HG03159 (cell line): ENCODE measurements at regions not wholly inside any gene's neighbourhood (a gene's known extent, or its start where the extent isn't known, plus 50 kb on each side); places are given as distances from the start of the nearest gene placed in this dataset.

Experiments
- ATAC-seq: cut with Tn5 transposase; IDR thresholded peaks from one replicate; pipeline ENCODE4 v1.9.1; 2021; ENCODE audit warnings: mild to moderate bottlenecking, moderate library complexity; ENCODE audit not compliant: unreplicated experiment

DNA sequence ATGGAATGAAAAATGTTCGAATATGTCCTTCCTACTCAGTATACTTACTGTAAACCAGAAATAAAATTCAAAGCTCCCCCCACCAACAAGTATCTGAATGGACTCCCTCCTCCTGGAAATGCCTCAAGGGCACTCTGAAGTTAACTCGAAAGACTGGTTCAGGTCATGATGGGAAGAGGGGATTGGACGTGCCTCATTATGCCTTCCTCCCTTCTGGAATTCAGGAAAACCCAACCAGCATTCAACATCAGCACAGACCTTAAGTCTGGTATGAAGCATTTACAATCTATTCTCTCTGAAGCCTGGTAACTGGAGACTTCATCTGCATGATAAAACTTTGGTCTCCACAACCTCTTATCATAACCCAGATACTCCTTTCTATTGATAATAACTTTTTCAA is 428.3 kb upstream of the RAG2 start:
- no peak for ATAC-seq

DNA sequence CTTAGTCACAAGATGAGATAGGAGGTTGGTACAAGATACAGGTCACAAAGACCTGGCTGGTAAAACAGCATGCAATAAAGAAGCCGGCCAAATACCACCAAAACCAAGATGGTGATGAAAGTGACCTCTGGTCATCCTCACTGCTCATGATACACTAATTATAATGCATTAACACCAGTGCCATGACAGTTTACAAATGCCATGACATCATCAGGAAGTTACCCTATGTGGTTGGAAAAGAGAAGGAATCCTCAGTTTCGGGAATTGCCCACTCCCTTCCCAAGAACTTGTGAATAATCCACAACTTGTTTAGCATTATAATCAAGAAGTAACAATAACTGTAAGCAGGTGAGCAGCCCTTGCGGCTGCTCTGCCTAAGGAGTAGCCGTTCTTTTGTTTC is 408.5 kb upstream of the RAG2 start:
- ATAC-seq, result no peak

DNA sequence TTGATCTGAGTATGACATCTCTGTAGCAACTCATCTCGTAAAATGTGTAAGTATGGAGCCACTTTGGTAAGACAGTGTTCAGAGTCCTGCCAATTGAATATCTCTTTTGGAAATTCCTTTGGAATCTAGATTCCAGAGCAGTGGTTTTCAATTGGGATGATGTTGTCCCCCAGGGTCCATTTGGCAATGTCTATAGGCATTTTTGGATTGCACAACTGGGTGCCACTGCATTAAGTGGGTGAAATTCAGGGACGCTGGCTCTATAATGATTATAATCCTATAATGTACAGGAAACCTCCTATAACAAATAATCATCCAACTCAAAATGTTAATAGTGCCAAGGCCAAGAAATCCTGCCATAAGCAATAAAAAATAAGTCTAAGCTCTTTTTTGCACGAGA is 404.8 kb upstream of the RAG2 start:
- no peak for ATAC-seq

DNA sequence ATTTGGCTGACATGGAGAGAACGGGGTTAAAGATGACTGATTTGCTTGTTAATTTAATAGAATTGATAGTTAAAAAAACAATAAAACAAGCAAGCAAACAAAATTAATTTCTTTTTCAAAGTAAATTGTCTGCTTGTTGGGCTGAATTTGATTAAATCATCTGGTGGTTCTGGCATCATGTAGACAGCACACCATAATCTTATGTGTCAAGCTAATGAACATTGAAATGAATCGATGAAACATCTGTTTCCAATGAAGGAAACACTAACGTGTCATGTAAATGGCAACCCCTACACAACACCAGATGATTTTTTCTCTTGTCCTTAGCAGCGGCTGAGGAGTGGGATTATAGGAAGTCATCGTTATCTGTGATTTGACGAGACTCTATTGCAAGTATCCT is 399.6 kb upstream of the RAG2 start:
- ATAC-seq, result no peak

DNA sequence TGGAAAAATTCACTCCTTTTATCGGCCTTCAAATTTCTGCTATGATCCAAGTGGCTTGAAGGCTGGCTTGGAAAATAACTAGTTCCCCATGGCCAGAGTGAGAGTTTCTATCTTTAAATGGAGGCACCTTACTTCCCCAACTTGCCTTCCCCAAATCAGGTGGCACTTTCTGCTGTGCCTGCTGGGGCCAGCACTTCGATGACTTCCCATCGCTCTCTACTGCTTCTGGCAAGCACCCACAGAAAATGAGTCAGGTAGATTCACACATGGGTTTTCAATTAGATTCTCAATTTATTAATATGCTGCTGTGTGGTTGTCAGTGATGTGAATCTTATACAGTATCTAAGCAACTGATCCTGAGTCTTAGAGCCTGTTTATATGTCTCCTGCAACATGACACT is 398.8 kb upstream of the RAG2 start:
- ATAC-seq, result no peak

DNA sequence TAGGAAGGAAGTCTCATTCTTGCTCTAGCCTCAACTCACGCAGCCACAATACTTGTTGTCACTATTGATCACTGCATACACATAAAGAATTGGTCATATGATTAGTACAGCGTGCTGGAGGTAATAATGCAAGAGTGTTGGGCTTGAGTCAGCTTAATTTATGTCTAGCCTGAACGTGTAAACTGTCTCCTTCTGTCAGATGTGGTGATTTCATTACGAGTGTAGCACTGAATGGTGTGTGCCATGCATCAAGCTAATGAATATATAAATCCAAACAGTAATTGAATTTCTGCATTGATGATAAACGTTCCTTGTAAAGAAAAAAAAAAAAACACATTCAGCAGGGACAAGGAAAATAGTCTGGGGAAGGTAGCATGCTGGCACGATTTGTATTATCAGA is 396.2 kb upstream of the RAG2 start:
- ATAC-seq, result no peak

DNA sequence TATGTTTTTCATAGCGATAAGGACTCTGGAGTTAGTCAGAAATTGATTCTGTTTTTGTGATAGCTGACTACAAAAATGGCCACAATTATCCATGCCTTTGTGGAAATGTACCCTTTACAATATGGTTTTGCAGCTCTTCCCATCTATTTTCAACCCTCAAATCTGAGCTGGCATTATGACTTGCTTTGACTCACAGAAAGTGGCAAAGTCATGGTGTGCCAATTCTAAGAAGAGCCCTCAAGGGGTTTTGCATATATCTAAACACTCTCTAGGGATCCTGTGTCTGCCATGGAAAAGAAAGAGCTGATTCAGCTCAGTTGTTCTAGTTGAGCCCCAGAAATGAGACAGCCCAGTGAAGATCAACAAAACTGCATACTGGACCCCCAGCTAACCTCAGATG is 390.5 kb upstream of the RAG2 start:
- ATAC-seq, result no peak

DNA sequence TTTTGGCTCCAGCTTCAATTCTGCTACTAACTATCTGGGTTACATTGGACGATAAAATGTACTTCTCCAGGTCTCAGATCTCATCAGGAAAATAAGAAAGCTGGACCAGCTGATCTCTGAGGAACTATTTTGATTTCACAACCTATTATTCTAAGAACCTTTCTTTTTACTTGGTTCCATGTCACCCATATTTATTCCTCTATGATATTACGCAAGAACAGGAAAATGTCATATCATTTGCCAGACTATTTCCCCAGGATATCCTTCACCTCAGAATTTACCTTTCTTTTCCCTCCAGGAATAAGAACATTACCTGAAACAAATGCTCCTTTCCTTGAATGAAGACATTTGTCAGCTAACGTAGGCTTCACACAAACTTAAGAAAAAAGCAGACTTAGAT is 387.5 kb upstream of the RAG2 start:
- ATAC-seq, result no peak

DNA sequence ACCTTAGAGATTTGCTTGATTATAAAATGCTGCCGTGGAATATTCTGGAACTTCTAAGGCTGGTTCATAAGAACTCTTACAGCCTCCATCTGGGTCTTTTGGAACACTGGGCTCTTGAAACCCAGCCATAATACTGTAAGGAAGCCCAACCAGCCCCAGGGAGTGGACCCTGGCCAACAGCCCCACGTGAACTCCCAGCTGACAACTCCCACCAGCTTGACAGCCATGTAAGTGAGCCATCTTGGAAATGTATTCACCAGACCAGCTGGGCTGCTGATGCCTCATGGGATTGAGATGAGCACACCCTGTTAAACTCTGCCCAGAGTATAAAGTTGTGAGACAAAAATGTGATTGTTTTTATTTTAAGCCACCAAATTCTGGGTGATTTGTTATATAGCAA is 378.7 kb upstream of the RAG2 start:
- ATAC-seq, result no peak

DNA sequence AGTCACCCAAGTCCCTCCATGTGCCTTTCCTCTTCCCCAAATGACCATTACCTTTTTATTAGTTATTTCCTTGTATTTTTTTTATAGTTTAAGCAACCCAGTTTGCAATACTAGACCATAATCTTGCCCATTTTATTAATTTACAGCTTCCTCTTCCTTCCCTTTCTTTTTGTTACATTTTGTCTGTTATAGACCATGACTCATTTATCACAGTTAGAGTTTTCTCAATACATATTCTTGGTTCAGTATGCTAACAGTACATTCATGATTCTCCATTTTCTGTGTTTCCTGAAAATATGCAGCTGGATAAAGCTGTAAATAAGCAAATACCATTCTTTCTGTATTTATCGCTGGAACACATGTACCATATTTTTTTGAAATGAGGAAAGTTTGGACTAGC is 376.7 kb upstream of the RAG2 start:
- no peak for ATAC-seq

DNA sequence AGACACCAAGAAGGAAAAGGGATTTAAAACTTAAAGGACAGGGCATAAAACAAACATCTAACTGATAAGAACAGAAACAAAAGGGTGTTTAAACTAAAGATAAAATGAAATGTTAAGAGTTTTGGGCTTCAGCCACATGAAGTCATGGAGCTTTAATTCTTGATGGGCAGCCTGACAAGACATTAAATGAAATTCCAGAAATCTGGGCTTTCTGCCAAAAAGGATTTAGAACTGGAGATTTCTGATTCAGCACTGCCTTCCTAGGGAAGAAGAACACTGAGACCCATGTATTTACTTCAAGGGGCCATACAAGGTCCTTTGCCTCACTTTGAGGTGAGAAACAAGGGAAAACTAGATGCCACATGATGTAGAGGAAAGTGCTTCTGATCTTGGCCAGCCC is 355.9 kb upstream of the RAG2 start:
- ATAC-seq, result no peak

DNA sequence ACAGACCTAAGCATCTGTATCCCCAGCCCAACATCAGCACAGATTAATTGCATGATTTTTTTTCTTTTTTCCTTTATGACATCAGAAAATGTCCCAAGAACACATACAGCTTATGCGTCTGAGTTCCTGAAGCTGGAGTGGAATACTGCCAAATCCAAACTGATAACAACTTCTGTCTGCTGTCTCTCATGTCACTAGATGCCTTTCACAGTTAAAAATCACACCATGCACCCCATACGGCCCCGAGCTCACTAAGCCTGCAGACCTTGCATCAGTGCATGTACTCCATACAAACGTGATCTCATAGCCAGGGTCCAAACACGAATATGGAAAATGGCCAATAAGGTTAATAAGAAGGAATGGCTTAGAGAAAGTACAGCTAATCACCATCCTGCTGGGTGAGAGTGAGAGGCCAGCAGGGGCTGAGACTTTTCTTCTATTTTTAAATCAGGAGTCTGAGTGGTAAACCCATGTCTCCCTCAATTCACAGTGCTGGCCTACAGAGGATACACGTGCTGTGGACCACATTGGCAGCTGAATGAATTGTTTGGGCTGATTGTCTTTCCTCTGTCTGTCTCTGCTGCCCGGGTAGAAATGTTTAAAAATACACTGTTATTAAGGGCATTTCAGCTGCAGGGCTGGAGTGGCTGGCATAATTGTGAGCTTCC is 350.6 kb upstream of the RAG2 start:
- no peak for ATAC-seq

DNA sequence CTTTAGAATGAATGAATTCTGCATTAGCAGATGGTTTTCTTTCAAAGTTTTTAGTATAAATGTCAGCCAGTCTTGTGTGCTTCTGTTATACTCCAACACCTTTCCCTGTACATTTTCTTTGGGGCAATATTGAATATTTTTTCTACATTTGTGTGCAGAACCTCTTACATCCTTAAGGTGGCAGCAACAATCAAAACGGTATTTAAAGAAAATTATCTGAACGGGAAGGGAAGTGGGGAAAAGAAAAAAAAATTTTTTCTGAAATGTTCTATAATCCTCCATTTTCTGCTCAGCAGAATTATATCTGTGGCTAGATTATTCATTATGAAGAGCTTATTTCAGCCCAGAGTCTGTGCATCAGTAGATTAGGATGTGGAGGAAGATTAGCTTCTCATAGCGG is 347.3 kb upstream of the RAG2 start:
- ATAC-seq, result no peak

DNA sequence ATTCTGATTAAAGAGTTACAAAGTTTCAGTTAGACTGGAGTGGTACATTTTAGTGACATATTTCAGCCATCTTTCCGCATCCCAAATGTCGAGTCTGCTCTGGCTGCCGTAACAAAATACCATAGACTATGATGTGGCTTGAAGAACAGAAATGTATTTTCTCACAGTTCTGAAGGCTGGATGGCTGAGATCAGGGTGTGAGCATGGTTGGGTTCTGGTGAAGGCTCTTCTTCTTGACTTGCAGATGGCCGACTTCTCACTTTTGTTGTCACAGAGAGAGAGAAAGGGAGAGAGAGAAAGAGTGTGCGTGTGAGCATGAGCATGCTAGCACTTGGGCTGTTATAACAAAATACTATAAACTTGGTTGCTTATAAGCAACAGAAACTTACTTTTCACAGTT is 335.4 kb upstream of the RAG2 start:
- ATAC-seq, result no peak

DNA sequence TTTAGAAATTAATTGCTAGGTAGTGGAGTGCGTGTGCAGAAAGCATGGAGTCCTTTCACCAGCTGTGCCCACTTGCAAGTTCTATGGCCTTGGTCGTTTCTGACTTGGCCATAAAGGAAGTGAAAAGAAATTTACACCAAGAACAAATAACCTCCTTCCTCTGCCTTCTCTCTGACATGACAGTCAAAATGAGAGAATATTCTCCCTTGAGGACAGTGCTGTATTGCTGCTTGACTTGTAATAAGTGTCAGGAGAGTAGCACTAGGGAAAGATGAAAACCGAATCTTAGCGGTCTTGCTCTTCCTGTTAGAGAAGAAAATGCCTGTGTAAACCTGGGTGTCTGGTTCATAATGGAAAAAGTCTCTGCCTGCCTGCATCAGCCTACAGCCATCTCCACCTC is 333.1 kb upstream of the RAG2 start:
- ATAC-seq, result no peak

DNA sequence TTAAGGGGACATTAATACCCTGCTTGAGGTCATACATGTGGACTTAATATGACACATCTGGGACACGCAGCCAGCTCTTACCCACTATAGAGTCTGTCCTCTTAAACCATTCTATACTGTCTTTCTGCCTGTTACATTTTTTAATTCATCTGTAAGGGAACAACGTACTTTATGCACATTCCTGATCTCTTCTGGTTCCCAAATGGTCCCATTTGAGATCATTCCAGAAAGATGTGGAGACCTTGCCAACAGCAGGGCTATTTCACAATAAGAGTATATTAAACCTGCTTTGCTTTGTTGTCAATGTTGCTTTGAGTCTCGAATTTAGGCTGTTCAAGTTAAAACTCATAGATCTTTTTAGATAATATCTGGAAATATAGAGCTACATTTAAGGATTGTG is 332.2 kb upstream of the RAG2 start:
- no peak for ATAC-seq

DNA sequence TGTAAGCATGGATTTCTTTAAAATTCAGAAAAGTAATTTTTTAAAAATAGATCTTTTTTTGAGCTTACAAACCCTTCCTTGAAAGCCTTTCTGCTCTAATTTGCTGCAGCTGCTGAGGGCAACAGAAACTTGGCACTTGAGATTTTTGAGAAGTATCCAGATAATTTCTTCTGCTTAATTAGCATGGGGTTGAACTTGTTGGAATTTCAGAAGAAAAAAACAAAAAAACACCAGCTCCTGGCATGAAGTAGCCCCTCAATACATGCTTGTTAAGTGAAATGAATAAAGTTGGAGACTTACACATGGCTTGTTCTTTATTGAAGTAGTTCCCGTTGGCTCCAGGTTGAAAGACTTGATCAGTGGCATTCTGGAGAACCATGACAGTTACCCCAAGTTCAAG is 331.4 kb upstream of the RAG2 start:
- ATAC-seq, result no peak

DNA sequence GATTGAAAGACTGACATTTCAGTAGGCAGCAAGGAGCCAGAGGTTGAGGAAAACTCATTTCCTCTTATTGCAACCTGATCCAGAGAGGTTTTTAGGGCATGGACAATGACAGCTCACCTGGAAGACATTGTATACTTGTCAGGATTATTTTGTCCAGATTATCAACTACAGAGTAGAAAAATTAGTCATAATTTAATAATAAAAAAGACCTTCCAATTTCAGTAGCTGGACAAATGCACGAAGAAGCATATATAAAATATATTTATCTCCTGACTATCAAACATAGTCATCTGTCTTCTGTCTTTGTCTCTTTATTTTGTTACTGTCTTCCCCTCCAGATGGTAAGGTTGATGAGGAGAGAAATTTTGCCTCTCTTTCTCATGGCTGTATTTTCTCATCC is 330.6 kb upstream of the RAG2 start:
- ATAC-seq, result no peak

DNA sequence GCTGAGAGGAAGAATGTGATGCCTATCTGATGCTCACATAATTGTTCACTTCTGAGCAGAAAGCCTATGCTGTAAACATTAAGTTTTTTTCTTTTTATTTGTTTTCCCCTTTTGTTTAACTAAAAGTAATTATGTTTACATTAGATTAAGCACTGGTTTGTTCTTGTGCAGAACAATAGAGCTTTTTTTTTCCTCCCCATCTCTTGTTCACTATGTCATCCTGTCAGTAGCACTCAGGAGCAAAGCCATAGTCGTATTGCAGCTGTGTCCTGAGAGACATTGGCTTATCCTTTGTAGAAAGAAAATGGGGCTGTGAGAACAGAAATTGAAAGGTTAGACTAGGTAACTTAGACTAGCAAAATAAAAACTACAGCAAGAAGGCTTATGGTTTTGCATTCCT is 301.8 kb upstream of the RAG2 start:
- no peak for ATAC-seq

DNA sequence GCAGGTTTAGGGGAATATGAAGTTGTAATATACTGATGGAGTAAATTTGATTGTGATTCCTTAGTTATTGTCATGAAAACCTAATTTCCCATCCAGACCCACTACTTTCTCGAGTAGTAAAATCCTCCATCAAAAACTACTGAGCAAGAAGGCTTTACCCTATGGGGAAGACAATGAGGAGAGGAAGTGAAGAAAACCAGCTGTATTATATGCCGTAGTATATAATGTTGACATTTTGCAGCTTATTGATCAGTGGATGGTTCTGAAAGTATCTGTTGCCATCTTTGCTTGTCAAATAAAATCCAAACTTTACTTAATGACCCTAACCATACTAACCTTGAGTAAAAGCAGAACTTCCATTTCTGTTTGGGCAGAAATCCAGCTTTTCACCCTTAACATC is 292.8 kb upstream of the RAG2 start:
- no peak for ATAC-seq

DNA sequence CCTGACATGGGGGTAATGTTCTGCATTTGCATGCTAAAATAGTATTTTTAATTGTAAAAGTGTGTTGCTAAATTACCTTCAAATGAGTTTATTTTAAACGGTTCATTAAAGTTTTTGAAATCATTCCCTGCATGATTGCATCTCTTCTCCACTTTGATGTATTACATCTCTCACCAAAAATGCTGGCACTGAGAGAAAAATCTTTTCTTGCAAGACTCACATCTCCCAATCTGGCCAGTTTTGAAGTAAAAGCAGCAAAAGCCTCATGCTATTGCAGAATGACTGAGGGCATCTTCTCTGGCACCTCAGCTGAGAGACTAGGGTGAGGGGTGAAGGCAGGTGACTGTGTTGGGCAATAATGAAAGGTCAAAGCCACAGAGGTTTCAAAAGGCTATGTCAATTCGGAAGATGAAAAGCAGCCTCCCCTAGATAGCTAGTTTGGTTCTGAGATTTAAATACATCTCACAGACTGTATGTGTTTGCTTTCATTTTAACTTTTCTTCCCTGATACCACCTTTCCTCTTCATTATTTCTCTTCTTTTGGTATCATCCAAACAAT is 292.2 kb upstream of the RAG2 start:
- no peak for ATAC-seq

DNA sequence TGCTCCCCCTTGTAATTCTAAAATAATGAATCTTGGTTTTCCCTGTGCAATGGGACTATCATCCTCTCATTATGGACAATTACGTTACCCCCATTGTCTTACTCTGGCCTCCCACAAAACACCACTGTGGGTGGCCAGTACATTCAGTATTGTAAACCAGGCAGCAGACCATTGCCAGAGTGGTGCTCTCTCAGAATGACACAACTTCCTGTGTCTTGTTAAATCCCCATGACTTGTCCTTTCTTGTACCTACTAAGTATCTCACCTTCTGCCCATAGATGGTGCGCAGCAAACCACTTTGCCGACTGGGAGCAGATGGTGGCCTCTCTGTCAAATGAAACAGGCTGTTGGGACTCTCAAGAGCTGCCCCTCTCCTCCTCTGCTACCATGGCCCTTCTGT is 287.1 kb upstream of the RAG2 start:
- ATAC-seq, result no peak

DNA sequence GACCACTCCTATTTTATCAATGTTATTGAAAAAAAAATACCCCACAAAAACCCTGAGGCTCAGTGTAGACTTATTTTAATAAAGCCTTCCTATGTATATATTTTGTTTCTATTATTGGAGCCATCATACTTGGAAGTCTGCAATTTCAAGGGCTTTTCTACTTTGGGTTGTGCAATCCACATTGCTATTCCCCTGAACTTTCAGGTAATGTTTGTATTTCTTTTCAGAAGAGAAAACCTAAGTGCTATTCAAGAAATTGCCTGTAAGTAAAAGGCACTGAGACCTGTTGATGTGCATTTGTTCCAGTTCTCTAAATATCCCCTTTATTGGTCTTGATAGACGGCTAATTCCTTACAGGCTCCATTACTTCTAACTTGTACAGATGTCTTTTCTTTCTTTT is 280.7 kb upstream of the RAG2 start:
- ATAC-seq, result no peak
